ENCODE measurements at regions not wholly inside any gene's neighbourhood (a gene's known extent, or its start where the extent isn't known, plus 50 kb on each side); places are given as distances from the start of the nearest gene placed in this dataset.

DNA sequence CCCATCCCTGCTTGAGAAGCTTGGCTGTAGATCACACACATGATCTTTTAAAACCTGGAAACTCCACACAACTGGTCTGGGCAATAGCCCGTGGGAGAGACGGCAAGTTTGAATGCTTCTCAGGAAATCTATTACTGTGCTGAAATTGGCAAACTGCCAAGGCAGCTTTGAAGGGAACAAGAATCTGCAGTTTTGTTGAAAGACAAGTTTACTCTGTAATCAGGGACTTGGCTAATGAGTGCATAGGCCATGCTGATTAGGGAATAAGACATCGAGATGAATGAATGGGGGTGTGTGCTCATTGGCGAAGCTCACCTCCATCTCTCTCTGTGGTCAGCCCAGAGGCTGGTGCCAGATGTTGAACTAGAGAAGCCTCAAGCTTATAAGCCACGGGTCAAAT, 218.8 kb downstream of the HIPK3 start:
- TF ChIP-seq POLR2A (IDR thresholded peaks at IDR 0.05): no peak
- TF ChIP-seq, protein P1, sequence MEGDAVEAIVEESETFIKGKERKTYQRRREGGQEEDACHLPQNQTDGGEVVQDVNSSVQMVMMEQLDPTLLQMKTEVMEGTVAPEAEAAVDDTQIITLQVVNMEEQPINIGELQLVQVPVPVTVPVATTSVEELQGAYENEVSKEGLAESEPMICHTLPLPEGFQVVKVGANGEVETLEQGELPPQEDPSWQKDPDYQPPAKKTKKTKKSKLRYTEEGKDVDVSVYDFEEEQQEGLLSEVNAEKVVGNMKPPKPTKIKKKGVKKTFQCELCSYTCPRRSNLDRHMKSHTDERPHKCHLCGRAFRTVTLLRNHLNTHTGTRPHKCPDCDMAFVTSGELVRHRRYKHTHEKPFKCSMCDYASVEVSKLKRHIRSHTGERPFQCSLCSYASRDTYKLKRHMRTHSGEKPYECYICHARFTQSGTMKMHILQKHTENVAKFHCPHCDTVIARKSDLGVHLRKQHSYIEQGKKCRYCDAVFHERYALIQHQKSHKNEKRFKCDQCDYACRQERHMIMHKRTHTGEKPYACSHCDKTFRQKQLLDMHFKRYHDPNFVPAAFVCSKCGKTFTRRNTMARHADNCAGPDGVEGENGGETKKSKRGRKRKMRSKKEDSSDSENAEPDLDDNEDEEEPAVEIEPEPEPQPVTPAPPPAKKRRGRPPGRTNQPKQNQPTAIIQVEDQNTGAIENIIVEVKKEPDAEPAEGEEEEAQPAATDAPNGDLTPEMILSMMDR (IDR thresholded peaks at IDR 0.05 in 8 of 11, conservative IDR thresholded peaks at IDR 0.05 in 3 of 11): no peak
- TF ChIP-seq POLR2AphosphoS5 (IDR thresholded peaks at IDR 0.05): no peak

Data from spleen (tissue), 7 donors.